GM12875 (cell line): ENCODE measurements at regions not wholly inside any gene's neighbourhood (a gene's known extent, or its start where the extent isn't known, plus 50 kb on each side); places are given as distances from the start of the nearest gene placed in this dataset.

ENCODE experiments used
- H3K4me3 ChIP-seq: one replicate; pipeline ENCODE4 v1.5.1; 2011; ENCODE audit warnings: low read depth, low read length, control low read depth
- CTCF ChIP-seq: IDR thresholded peaks from 2 replicates; pipeline ENCODE4 v1.5.1; 2011; ENCODE audit warnings: low read depth, mild to moderate bottlenecking, control low read depth, inconsistent platforms, low read length, moderate library complexity, borderline replicate concordance; ENCODE audit not compliant: insufficient read depth

- TF ChIP-seq CTCF = no peak
- no peak overlapping the region for H3K4me3 ChIP-seq
These were observed 1065.8 kb upstream of the MIR17HG start for GRCh38 chr13:90281709-90282108.

GRCh38 chr13:90287521-90287920, 1060.0 kb upstream of the MIR17HG start:
- H3K4me3 ChIP-seq = no peak overlapping the region
- no peak for TF ChIP-seq CTCF

GRCh38 chr13:90293793-90294361, 1053.6 kb upstream of the MIR17HG start:
- no peak overlapping the region for H3K4me3 ChIP-seq
- TF ChIP-seq CTCF = no peak

- H3K4me3 ChIP-seq = no peak overlapping the region
- no peak for TF ChIP-seq CTCF
These were observed 1048.2 kb upstream of the MIR17HG start for GRCh38 chr13:90299238-90299637.

GRCh38 chr13:90300015-90300414, 1047.5 kb upstream of the MIR17HG start:
- TF ChIP-seq CTCF = no peak
- no peak overlapping the region for H3K4me3 ChIP-seq

- no peak overlapping the region for H3K4me3 ChIP-seq
- TF ChIP-seq CTCF = no peak
These were observed 1045.4 kb upstream of the MIR17HG start for GRCh38 chr13:90302107-90302506.

GRCh38 chr13:90305796-90306195, 1041.7 kb upstream of the MIR17HG start:
- no peak overlapping the region for H3K4me3 ChIP-seq
- TF ChIP-seq CTCF = no peak
